SK-N-SH (cell line): ENCODE measurements at regions not wholly inside any gene's neighbourhood (a gene's known extent, or its start where the extent isn't known, plus 50 kb on each side); places are given as distances from the start of the nearest gene placed in this dataset.

Experiments
- CTCF ChIA-PET: fragments of 300-600, 350-600 bp; formaldehyde crosslinking; extraction: SDS; loops from one replicate; lab custom pipeline; 2021; lab: Yijun Ruan, JAX
- POLR2A ChIA-PET: fragments of 350-600 bp; sonication (Branson Sonifier 250); formaldehyde crosslinking; extraction: SDS; loops from one replicate; lab custom pipeline; 2020; ENCODE audit warnings: antibody characterized with exemption, inconsistent platforms; lab: Yijun Ruan, JAX
- DNase-seq: peaks from one replicate; pipeline ENCODE4 v3.0.0; 2012
- H2AFZ ChIP-seq: fragments of 200-600 bp; sonication (generic); 2 replicates; pipeline ENCODE4 v1.8.1; 2016; ENCODE audit warnings: antibody characterized with exemption, mild to moderate bottlenecking, low read depth
- H3F3A ChIP-seq: fragments of 200-600 bp; sonication (generic); replicated peaks from 2 replicates; pipeline ENCODE3; 2016; ENCODE audit warnings: antibody characterized with exemption, mild to moderate bottlenecking; ENCODE audit not compliant: insufficient read depth
- H3K27ac ChIP-seq, 2 experiments: fragments of 200-500 bp in 1 of 2; fragments of 200-600 bp in 1 of 2; sonication (Bioruptor generic) in 1 of 2; sonication (generic), shearing (Covaris generic) in 1 of 2; 2 replicates each; pipeline versions ENCODE4 v1.5.1 to v1.6.1; 2014 to 2016; ENCODE audit warnings: low read depth in 2 of 2, inconsistent platforms in 1 of 2, low read length in 1 of 2, mild to moderate bottlenecking in 1 of 2, mixed read lengths in 1 of 2
- H3K27me3 ChIP-seq: fragments of 200-600 bp; sonication (generic), shearing (Covaris generic); 2 replicates; pipeline ENCODE4 v1.6.1; 2016; ENCODE audit warnings: mixed run types; ENCODE audit not compliant: insufficient read depth
- H3K36me3 ChIP-seq, 2 experiments: fragments of 200-500 bp in 1 of 2; fragments of 200-600 bp in 1 of 2; sonication (Bioruptor generic) in 1 of 2; sonication (generic) in 1 of 2; replicated peaks in 1 of 2; 2 replicates each; pipeline versions ENCODE3 to v1.5.1; 2014 to 2016; ENCODE audit warnings: low read length in 1 of 2, mild to moderate bottlenecking in 1 of 2; ENCODE audit not compliant: insufficient read depth in 2 of 2, control insufficient read depth in 1 of 2
- H3K4me1 ChIP-seq, 2 experiments: fragments of 200-500 bp in 1 of 2; fragments of 200-600 bp in 1 of 2; sonication (Bioruptor generic) in 1 of 2; sonication (generic), shearing (Covaris generic) in 1 of 2; 2 replicates each; pipeline versions ENCODE4 v1.5.1 to v1.6.1; 2014 to 2016; ENCODE audit warnings: low read depth in 1 of 2, low read length in 1 of 2, mixed run types in 1 of 2; ENCODE audit not compliant: insufficient read depth in 2 of 2, control insufficient read depth in 1 of 2
- H3K4me2 ChIP-seq: fragments of 200-600 bp; sonication (generic), shearing (Covaris generic); 2 replicates; pipeline ENCODE4 v1.6.1; 2017; ENCODE audit warnings: mixed run types
- H3K4me3 ChIP-seq, 2 experiments: fragments of 200-500 bp in 1 of 2; fragments of 200-600 bp in 1 of 2; sonication (Bioruptor generic) in 1 of 2; sonication (generic), shearing (Covaris generic) in 1 of 2; 2 replicates each; pipeline versions ENCODE4 v1.5.1 to v1.8.1; 2014 to 2016; ENCODE audit warnings: low read depth in 2 of 2, inconsistent platforms in 1 of 2, low read length in 1 of 2, mild to moderate bottlenecking in 1 of 2, mixed read lengths in 1 of 2, moderate library complexity in 1 of 2
- H3K79me2 ChIP-seq: fragments of 200-600 bp; sonication (generic); 2 replicates; pipeline ENCODE4 v1.8.1; 2017; ENCODE audit warnings: mild to moderate bottlenecking; ENCODE audit not compliant: insufficient read depth
- H3K9ac ChIP-seq: fragments of 200-600 bp; sonication (generic); 2 replicates; pipeline ENCODE4 v1.6.1; 2017; ENCODE audit warnings: mixed run types
- H3K9me2 ChIP-seq: fragments of 200-600 bp; sonication (generic); 2 replicates; pipeline ENCODE4 v1.6.1; 2017; ENCODE audit warnings: mixed run types
- H3K9me3 ChIP-seq: fragments of 200-600 bp; sonication (generic); 2 replicates; pipeline ENCODE4 v1.6.1; 2017; ENCODE audit warnings: mixed run types, mild to moderate bottlenecking, moderate library complexity
- H4K20me1 ChIP-seq: fragments of 200-600 bp; sonication (generic); 2 replicates; pipeline ENCODE4 v1.6.1; 2017; ENCODE audit warnings: mild to moderate bottlenecking, mixed run types; ENCODE audit not compliant: insufficient read depth
- CHD2 ChIP-seq: fragments of 150-350 bp; IDR thresholded peaks from 2 replicates; pipeline ENCODE4 v1.6.1; 2018; ENCODE audit warnings: low read length; ENCODE audit not compliant: partially characterized antibody
- CTCF ChIP-seq: fragments of 200-600 bp; sonication (generic); IDR thresholded peaks from 2 replicates; pipeline ENCODE4 v1.6.1; 2017; ENCODE audit warnings: antibody characterized with exemption, mild to moderate bottlenecking, moderate library complexity
- EZH2phosphoT487 ChIP-seq: fragments of 200-600 bp; sonication (generic); IDR thresholded peaks from 2 replicates; pipeline ENCODE4 v1.6.1; 2017; ENCODE audit warnings: low read depth, mixed run types, mild to moderate bottlenecking, antibody characterized with exemption, moderate library complexity, borderline replicate concordance
- FOXJ3 ChIP-seq: sonication (generic); formaldehyde crosslinking; IDR thresholded peaks from 2 replicates; pipeline ENCODE4 v1.5.1; 2020; ENCODE audit warnings: mild to moderate bottlenecking, missing genetic modification reagents
- GATA2 ChIP-seq: sonication (generic); formaldehyde crosslinking; IDR thresholded peaks from 2 replicates; pipeline ENCODE4 v1.5.0; 2020; ENCODE audit warnings: mild to moderate bottlenecking, missing genetic modification reagents
- JUND ChIP-seq: IDR thresholded peaks from 2 replicates; pipeline ENCODE4 v1.4.0; 2012
- MAX ChIP-seq: IDR thresholded peaks from 2 replicates; pipeline ENCODE4 v1.4.0; 2012; ENCODE audit warnings: low read depth
- POLR2AphosphoS5 ChIP-seq: IDR thresholded peaks from 2 replicates; pipeline ENCODE4 v1.6.1; 2012; ENCODE audit warnings: low read depth, low read length
- REST ChIP-seq: IDR thresholded peaks from 2 replicates; pipeline ENCODE4 v1.6.1; 2012; ENCODE audit warnings: mild to moderate bottlenecking, low read depth, low read length, moderate library complexity
- TAF1 ChIP-seq: IDR thresholded peaks from 2 replicates; pipeline ENCODE4 v1.6.1; 2012; ENCODE audit warnings: low read depth, mild to moderate bottlenecking, low read length, moderate library complexity, borderline replicate concordance
- TCF12 ChIP-seq: IDR thresholded peaks from 2 replicates; pipeline ENCODE4 v1.4.0; 2012
- TEAD4 ChIP-seq: IDR thresholded peaks from 2 replicates; pipeline ENCODE4 v1.4.0; 2012; ENCODE audit warnings: mild to moderate bottlenecking, borderline replicate concordance; ENCODE audit not compliant: insufficient read depth
- USF2 ChIP-seq: fragments of 150-350 bp; IDR thresholded peaks from 2 replicates; pipeline ENCODE4 v1.6.1; 2017; ENCODE audit warnings: antibody characterized with exemption, low read length, low read depth, borderline replicate concordance
- WGBS: methylation state at CpG from one replicate; pipeline ENCODE4 v1.1.6; 2017; ENCODE audit warnings: low lambda C conversion rate; 5-methylcytosine and 5-hydroxymethylcytosine counted together

GRCh38 chr2:52805901-52806410 is 961.6 kb upstream of the CHAC2 start (continued):
- TF ChIP-seq TAF1 (no peak), USF2 (no peak), POLR2AphosphoS5 (no peak), JUND (no peak)

GRCh38 chr2:52794581-52794980 is 973.0 kb upstream of the CHAC2 start:
- POLR2A ChIA-PET = no interaction called here
- Histone ChIP-seq H3K9me3 (no peaks in the 10 kb centered on the region), H3K79me2 (no peaks in the 10 kb centered on the region), H3K9me2 (no peaks in the 10 kb centered on the region), H3K9ac (no peak overlapping the region), H3K4me1 (no peaks in the 10 kb centered on the region), H4K20me1 (no peaks in the 10 kb centered on the region), H3K4me3 (no peak overlapping the region), H3K36me3 (no peaks in the 10 kb centered on the region), H3F3A (no peaks in the 10 kb centered on the region), H2AFZ (no peak overlapping the region), H3K27me3 (no peaks in the 10 kb centered on the region), H3K27ac (no peak overlapping the region), H3K4me2 (no peak overlapping the region)
- CTCF ChIA-PET = no interaction called here
- TF ChIP-seq TEAD4 (no peak), MAX (no peak)
- no peak for DNase-seq
- 12% methylated on average over 2 of the region's 2 CpGs for WGBS

- Histone ChIP-seq H4K20me1 (no peaks in the 10 kb centered on the region), H3K9me2 (no peaks in the 10 kb centered on the region), H3K4me1 (no peaks in the 10 kb centered on the region), H3K4me2 (no peak overlapping the region), H3K9ac (no peak overlapping the region), H3K36me3 (no peaks in the 10 kb centered on the region), H3K27me3 (no peaks in the 10 kb centered on the region), H3K9me3 (no peaks in the 10 kb centered on the region), H3K27ac (no peak overlapping the region), H3F3A (no peaks in the 10 kb centered on the region), H3K4me3 (no peak overlapping the region), H2AFZ (no peak overlapping the region), H3K79me2 (no peaks in the 10 kb centered on the region)
- DNase-seq = no peak
- whole genome bisulfite sequencing = 21% methylated on average over 5 of the region's 5 CpGs
- no peak for TF ChIP-seq EZH2phosphoT487
- no peak for TF ChIP-seq FOXJ3
- TF ChIP-seq MAX = no peak
- POLR2A ChIA-PET = no interaction called here
- CTCF ChIA-PET = no interaction called here
Observed at GRCh38 chr2:52779446-52779845, 988.2 kb upstream of the CHAC2 start.

- Histone ChIP-seq H3K9me2 (no peaks in the 10 kb centered on the region), H3K4me1 (no peaks in the 10 kb centered on the region), H3K79me2 (no peaks in the 10 kb centered on the region), H4K20me1 (no peaks in the 10 kb centered on the region), H3K36me3 (no peaks in the 10 kb centered on the region), H3K9ac (no peak overlapping the region), H3K27ac (no peak overlapping the region), H3K4me2 (no peak overlapping the region), H2AFZ (no peak overlapping the region), H3K4me3 (no peak overlapping the region), H3K27me3 (no peaks in the 10 kb centered on the region), H3K9me3 (no peaks in the 10 kb centered on the region), H3F3A (no peaks in the 10 kb centered on the region)
- DNase-seq = no peak
- CTCF ChIA-PET = no interaction called here
- WGBS = 85% methylated on average over 1 of the region's 1 CpG
- POLR2A ChIA-PET = no interaction called here
- no peak for TF ChIP-seq GATA2 (CRISPR knock-in tag)
- no peak for TF ChIP-seq REST
- TF ChIP-seq CTCF = no peak
- TF ChIP-seq FOXJ3 = no peak
- TF ChIP-seq TCF12 = no peak
- TF ChIP-seq CHD2 = no peak
Observed at GRCh38 chr2:52776571-52776970, 991.0 kb upstream of the CHAC2 start.
